Cardiac fibroblast (primary cell): ENCODE measurements at regions not wholly inside any gene's neighbourhood (a gene's known extent, or its start where the extent isn't known, plus 50 kb on each side); places are given as distances from the start of the nearest gene placed in this dataset.

Source experiments
- DNase-seq, 2 donors: peaks; one replicate each; pipeline versions ENCODE4 v3.0.0 to v3.0.0-alpha.2; 2010; ENCODE audit warnings: low read depth in 2 of 2
- H3K4me3 ChIP-seq, 2 donors: replicated peaks in 1 of 2; 1 replicate in 1 of 2; 2 replicates in 1 of 2; pipeline ENCODE4 v1.5.1; 2011; ENCODE audit warnings: low read depth in 2 of 2, low read length in 2 of 2, mild to moderate bottlenecking in 2 of 2, moderate library complexity in 1 of 2
- TF ChIP-seq, protein P1 (sequence below): IDR thresholded peaks from one replicate; pipeline ENCODE4 v1.5.1; 2011; ENCODE audit warnings: low read depth, mild to moderate bottlenecking, low read length, inconsistent platforms

DNA sequence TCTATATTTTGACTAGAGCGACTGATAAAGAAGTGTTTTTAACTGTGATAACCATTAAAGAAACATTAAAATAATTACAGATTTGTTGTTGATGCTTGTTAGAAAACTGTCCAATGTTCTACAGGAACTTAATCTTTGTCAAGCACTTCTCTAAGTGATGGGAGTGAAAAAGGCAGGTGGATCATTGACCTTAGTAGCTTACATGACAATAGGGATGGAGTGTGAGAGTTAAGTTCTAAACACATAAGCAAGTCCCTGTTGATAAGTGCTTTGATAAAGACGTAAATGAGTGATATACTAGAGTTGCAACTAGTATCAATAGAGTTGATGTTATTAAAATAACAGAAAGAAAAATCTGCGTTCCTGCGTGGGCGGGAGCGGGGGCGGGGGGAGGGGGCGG, 931.5 kb upstream of the EPHA7 start:
- H3K4me3 ChIP-seq, result no peak overlapping the region
- TF ChIP-seq, protein P1, sequence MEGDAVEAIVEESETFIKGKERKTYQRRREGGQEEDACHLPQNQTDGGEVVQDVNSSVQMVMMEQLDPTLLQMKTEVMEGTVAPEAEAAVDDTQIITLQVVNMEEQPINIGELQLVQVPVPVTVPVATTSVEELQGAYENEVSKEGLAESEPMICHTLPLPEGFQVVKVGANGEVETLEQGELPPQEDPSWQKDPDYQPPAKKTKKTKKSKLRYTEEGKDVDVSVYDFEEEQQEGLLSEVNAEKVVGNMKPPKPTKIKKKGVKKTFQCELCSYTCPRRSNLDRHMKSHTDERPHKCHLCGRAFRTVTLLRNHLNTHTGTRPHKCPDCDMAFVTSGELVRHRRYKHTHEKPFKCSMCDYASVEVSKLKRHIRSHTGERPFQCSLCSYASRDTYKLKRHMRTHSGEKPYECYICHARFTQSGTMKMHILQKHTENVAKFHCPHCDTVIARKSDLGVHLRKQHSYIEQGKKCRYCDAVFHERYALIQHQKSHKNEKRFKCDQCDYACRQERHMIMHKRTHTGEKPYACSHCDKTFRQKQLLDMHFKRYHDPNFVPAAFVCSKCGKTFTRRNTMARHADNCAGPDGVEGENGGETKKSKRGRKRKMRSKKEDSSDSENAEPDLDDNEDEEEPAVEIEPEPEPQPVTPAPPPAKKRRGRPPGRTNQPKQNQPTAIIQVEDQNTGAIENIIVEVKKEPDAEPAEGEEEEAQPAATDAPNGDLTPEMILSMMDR, result no peak
- DNase-seq, result no peak

DNA sequence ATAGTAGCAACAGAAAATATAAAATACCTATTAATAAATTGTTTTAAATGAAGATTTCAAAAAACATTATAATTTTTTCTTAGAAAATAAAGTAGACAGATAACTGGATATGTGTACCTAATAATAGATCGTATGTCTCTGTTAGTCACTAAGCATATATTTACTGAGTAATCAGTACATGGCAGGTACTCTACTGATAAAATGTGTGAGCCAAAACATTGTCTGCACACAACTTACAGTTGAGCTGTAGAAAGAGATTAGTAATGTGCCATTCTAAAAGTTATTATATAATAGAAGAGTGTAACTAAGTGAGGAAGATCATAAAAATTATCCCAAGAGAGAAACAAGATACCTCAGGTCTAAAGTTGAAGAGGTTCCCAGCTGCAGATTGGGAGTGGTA, 929.9 kb upstream of the EPHA7 start:
- no peak overlapping the region for H3K4me3 ChIP-seq
- DNase-seq, result no peak
- TF ChIP-seq, protein P1, result no peak

DNA sequence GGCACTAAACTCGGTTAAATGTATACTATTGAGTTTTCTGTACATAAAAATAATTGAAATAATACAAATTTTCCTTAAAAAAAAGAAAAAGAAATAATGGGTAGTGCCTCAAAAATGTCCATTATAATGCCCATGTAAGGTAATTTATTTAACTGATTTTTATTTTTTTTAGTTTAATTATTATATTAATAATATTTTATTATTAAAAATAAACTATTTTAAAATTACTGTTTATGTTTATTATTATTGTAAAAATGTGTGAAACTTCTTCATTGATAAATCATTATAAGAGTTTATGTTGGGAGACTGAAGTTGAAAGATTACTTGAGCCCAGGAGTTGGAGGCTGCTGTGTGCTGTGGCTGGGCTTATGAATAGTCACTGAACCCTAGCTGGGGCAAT, 925.5 kb upstream of the EPHA7 start:
- H3K4me3 ChIP-seq, result no peak overlapping the region
- no peak for DNase-seq
- TF ChIP-seq, protein P1, result no peak

DNA sequence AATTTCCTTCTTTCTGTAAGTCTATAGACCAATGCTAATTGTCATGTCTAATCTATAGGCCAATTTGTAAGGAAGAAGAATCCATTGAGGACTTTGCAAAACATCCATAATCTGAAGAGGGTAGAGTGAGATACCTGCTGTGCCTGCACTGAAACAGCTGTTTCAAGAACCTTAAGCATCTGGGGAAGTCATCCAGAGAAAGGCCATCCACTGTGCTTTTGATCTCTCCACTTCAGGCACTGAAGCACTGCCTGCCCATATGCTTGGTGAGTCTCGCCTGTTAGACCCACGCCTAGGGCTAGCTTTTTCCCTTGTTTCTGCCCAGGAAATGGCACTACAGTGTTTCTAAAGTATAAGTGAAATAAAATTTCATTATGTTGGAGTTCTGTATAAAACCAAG, 921.8 kb upstream of the EPHA7 start:
- no peak overlapping the region for H3K4me3 ChIP-seq
- TF ChIP-seq, protein P1, result no peak
- no peak for DNase-seq

DNA sequence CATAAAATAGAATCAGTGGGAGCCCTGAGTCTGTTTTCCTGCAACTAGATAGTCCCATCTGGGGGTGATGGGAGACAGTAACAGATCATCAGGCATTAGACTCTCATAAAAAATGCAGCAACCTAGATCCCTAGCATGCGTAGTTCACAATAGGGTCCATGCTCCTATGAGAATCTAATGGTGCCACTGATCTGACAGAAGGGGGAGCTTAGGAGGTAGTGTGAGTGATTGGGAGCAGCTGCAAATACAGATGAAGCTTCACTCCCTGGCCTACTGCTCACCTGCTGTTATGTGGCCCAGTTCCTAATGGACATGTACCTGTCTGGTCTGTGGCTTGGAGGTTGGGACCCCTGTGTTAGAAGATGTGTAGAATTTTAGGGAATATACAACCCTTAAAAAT, 904.5 kb upstream of the EPHA7 start:
- no peak overlapping the region for H3K4me3 ChIP-seq
- no peak for DNase-seq
- TF ChIP-seq, protein P1, result no peak

DNA sequence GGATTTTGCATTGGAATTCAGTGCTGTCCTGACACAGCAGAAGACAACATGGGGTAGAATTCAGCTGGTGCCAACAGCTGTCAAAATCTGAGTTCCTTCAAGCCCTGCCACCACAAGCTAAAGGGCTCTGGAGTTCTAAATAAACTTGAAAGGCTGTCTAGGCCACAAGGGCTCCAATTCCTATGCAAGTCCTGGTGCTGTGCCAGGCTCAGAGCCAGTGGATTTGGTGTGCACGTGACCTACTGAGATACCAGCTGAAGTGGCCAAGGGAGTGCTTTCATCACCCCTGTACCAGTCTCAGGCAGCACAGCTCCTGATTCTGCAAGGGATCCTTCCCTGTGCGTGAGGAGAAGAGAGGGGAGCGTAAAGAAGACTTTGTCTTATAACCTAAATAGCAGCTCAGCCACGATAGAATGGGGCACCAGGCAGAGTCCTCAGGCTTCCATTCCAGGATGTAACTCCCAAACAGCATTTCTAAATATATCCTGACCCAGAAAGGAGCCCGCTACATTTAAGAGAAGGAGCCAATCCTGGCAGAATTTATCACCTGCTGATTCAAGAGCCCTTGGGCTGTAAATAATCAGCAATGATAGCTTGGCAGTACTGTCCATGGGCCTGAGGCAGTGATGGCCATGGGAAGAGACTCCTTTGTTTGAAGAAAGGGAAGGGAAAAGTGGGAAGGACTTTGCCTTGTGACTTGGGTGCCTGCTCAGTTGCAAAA, 881.2 kb upstream of the EPHA7 start:
- no peak overlapping the region for H3K4me3 ChIP-seq
- DNase-seq, result no peak
- TF ChIP-seq, protein P1, result no peak

DNA sequence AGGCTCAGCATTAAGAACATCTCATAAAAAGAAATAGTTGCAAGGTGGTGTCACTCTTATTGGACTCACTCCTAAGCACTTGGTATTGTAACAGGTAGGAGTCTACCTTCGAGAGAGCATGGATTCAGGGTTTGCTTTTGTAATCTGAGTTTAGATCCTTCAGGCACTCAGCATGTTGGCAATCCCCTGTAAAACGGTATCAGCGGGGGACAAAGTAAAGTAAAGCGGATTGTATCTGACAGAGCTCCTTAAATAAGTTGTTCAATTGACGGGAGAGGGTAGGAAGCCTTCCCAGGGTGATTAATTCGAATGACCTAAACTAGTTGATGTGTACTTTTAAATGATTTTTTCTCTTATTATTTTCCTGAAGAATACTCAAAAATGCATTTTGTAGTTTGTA, 869.8 kb upstream of the EPHA7 start:
- H3K4me3 ChIP-seq, result no peak overlapping the region
- no peak for DNase-seq
- TF ChIP-seq, protein P1, result no peak
